ENCODE measurements at regions not wholly inside any gene's neighbourhood (a gene's known extent, or its start where the extent isn't known, plus 50 kb on each side); places are given as distances from the start of the nearest gene placed in this dataset.

- H3K9me2 ChIP-seq (replicated peaks; ENCODE audit: insufficient read depth, low read length): no peaks in the 10 kb centered on the region
- no peaks in the 10 kb centered on the region for H3F3A ChIP-seq (ENCODE audit: insufficient read depth)
Measured at GRCh38 chr12:90069711-90070110, 361.1 kb upstream of the ATP2B1 start.

DNA sequence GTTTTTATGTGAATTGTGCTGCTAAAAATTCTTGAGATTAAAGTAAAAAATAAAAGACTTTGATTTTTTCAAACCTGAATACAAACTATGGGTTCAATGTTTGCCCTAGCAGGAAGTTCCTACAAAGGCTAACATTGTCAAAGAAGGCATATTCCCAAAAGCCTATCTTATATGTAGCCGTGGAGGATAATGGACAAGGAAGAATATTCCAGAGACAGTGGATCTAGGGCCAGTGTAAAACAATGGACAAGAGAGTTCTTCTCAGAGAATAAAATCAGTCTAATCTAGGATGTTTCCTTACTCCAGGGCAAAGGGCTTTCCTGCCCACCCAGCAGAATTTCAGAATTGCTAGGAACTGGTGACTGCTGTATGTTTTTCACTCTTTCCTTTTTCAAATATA is 359.2 kb upstream of the ATP2B1 start:
- no peaks in the 10 kb centered on the region for H4K20me1 ChIP-seq (ENCODE audit: low read depth, low read length)
- H3K36me3 ChIP-seq (ENCODE audit: low read length): peaks cover 3% of the 10 kb centered on the region; the same call in 1 of the 2 replicates
- no peak overlapping the region for H3K4me2 ChIP-seq (ENCODE audit: low read depth, low read length, poor library complexity, severe bottlenecking)
- peaks cover 12% of the 10 kb centered on the region; the same call in 1 of the 2 replicates for H3K9me3 ChIP-seq (ENCODE audit: insufficient read depth, low read length)
- TF ChIP-seq, protein P1, sequence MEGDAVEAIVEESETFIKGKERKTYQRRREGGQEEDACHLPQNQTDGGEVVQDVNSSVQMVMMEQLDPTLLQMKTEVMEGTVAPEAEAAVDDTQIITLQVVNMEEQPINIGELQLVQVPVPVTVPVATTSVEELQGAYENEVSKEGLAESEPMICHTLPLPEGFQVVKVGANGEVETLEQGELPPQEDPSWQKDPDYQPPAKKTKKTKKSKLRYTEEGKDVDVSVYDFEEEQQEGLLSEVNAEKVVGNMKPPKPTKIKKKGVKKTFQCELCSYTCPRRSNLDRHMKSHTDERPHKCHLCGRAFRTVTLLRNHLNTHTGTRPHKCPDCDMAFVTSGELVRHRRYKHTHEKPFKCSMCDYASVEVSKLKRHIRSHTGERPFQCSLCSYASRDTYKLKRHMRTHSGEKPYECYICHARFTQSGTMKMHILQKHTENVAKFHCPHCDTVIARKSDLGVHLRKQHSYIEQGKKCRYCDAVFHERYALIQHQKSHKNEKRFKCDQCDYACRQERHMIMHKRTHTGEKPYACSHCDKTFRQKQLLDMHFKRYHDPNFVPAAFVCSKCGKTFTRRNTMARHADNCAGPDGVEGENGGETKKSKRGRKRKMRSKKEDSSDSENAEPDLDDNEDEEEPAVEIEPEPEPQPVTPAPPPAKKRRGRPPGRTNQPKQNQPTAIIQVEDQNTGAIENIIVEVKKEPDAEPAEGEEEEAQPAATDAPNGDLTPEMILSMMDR (IDR thresholded peaks at IDR 0.05; ENCODE audit: insufficient read depth, low read length, poor library complexity, severe bottlenecking): no peak
- TF ChIP-seq EZH2phosphoT487 (conservative IDR thresholded peaks at IDR 0.05; ENCODE audit: low read length): no peak
- no peak overlapping the region for H3K4me3 ChIP-seq (ENCODE audit: insufficient read depth, low read length, poor library complexity, severe bottlenecking)
- no peak overlapping the region for H3K9ac ChIP-seq (ENCODE audit: low read length)
- no peak overlapping the region for H3K27ac ChIP-seq (ENCODE audit: low read depth, low read length)
- no peak overlapping the region for H2AFZ ChIP-seq (ENCODE audit: low read depth, low read length, severe bottlenecking)
- no peaks in the 10 kb centered on the region for H3K9me2 ChIP-seq (replicated peaks; ENCODE audit: insufficient read depth, low read length)
- no peaks in the 10 kb centered on the region for H3K79me2 ChIP-seq (ENCODE audit: insufficient read depth, low read length)
- H3F3A ChIP-seq (ENCODE audit: insufficient read depth): no peaks in the 10 kb centered on the region
- H3K27me3 ChIP-seq (ENCODE audit: low read length): no peaks in the 10 kb centered on the region

More at GRCh38 chr12:90069711-90070110, 361.1 kb upstream of the ATP2B1 start:
- H3K36me3 ChIP-seq (ENCODE audit: low read length): peaks cover 3% of the 10 kb centered on the region; the same call in 1 of the 2 replicates
- H3K27me3 ChIP-seq (ENCODE audit: low read length): no peaks in the 10 kb centered on the region
- no peak overlapping the region for H2AFZ ChIP-seq (ENCODE audit: low read depth, low read length, severe bottlenecking)
- no peak overlapping the region for H3K4me2 ChIP-seq (ENCODE audit: low read depth, low read length, poor library complexity, severe bottlenecking)
- no peak for TF ChIP-seq EZH2phosphoT487 (conservative IDR thresholded peaks at IDR 0.05; ENCODE audit: low read length)
- TF ChIP-seq, protein P1 (IDR thresholded peaks at IDR 0.05; ENCODE audit: insufficient read depth, low read length, poor library complexity, severe bottlenecking): no peak
- no peaks in the 10 kb centered on the region for H4K20me1 ChIP-seq (ENCODE audit: low read depth, low read length)
- H3K9ac ChIP-seq (ENCODE audit: low read length): no peak overlapping the region
- no peaks in the 10 kb centered on the region for H3K79me2 ChIP-seq (ENCODE audit: insufficient read depth, low read length)
- peaks cover 12% of the 10 kb centered on the region; the same call in 1 of the 2 replicates for H3K9me3 ChIP-seq (ENCODE audit: insufficient read depth, low read length)
- no peak overlapping the region for H3K27ac ChIP-seq (ENCODE audit: low read depth, low read length)
- no peak overlapping the region for H3K4me3 ChIP-seq (ENCODE audit: insufficient read depth, low read length, poor library complexity, severe bottlenecking)

GRCh38 chr12:90064852-90065801 is 356.5 kb upstream of the ATP2B1 start:
- H3K79me2 ChIP-seq (ENCODE audit: insufficient read depth, low read length): no peaks in the 10 kb centered on the region
- no peak overlapping the region for H3K4me3 ChIP-seq (ENCODE audit: insufficient read depth, low read length, poor library complexity, severe bottlenecking)
- 0 out of 2 replicates have a peak, but pooled peaks cover 5% of the 10 kb centered on the region for H3K9me3 ChIP-seq (ENCODE audit: insufficient read depth, low read length)
- no peak overlapping the region for H3K27ac ChIP-seq (ENCODE audit: low read depth, low read length)
- no peak overlapping the region for H2AFZ ChIP-seq (ENCODE audit: low read depth, low read length, severe bottlenecking)
- H3F3A ChIP-seq (ENCODE audit: insufficient read depth): no peaks in the 10 kb centered on the region
- no peak overlapping the region for H3K9ac ChIP-seq (ENCODE audit: low read length)
- H3K9me2 ChIP-seq (replicated peaks; ENCODE audit: insufficient read depth, low read length): no peaks in the 10 kb centered on the region
- no peak for TF ChIP-seq EZH2phosphoT487 (conservative IDR thresholded peaks at IDR 0.05; ENCODE audit: low read length)
- TF ChIP-seq, protein P1 (IDR thresholded peaks at IDR 0.05; ENCODE audit: insufficient read depth, low read length, poor library complexity, severe bottlenecking): no peak
- no peaks in the 10 kb centered on the region for H4K20me1 ChIP-seq (ENCODE audit: low read depth, low read length)
- no peaks in the 10 kb centered on the region for H3K27me3 ChIP-seq (ENCODE audit: low read length)
- no peak overlapping the region for H3K4me2 ChIP-seq (ENCODE audit: low read depth, low read length, poor library complexity, severe bottlenecking)
- no peaks in the 10 kb centered on the region for H3K36me3 ChIP-seq (ENCODE audit: low read length)
